ENCODE measurements at regions not wholly inside any gene's neighbourhood (a gene's known extent, or its start where the extent isn't known, plus 50 kb on each side); places are given as distances from the start of the nearest gene placed in this dataset.

GRCh38 chr13:106047859-106048258 lies 487.6 kb downstream of the EFNB2 start:
- no peak for DNase-seq (ENCODE audit: low read depth in 2 of 2)

- no peak for DNase-seq (ENCODE audit: low read depth in 2 of 2)
These were observed 492.4 kb downstream of the EFNB2 start for GRCh38 chr13:106042996-106043581.

- no peak for DNase-seq (ENCODE audit: low read depth in 2 of 2)
These were observed 494.0 kb downstream of the EFNB2 start for GRCh38 chr13:106041445-106041844.

- no peak for DNase-seq (ENCODE audit: low read depth in 2 of 2)
These were observed 496.7 kb downstream of the EFNB2 start for GRCh38 chr13:106038752-106039151.

GRCh38 chr13:106036870-106037269 lies 498.6 kb downstream of the EFNB2 start:
- no peak for DNase-seq (ENCODE audit: low read depth in 2 of 2)

- DNase-seq (ENCODE audit: low read depth in 2 of 2), result no peak
These were observed 501.3 kb downstream of the EFNB2 start for GRCh38 chr13:106034201-106034600.

GRCh38 chr13:106033659-106034058 lies 501.8 kb downstream of the EFNB2 start:
- DNase-seq (ENCODE audit: low read depth in 2 of 2), result no peak

GRCh38 chr13:106032441-106032840 lies 503.0 kb downstream of the EFNB2 start:
- no peak for DNase-seq (ENCODE audit: low read depth in 2 of 2)

- DNase-seq (ENCODE audit: low read depth in 2 of 2), result no peak
These were observed 505.7 kb downstream of the EFNB2 start for GRCh38 chr13:106029676-106030290.

GRCh38 chr13:106028911-106029310 lies 506.6 kb downstream of the EFNB2 start:
- DNase-seq (ENCODE audit: low read depth in 2 of 2), result no peak

GRCh38 chr13:106011600-106011999 lies 523.9 kb downstream of the EFNB2 start:
- DNase-seq (ENCODE audit: low read depth in 2 of 2), result no peak

- no peak for DNase-seq (ENCODE audit: low read depth in 2 of 2)
These were observed 524.6 kb downstream of the EFNB2 start for GRCh38 chr13:106010836-106011235.

GRCh38 chr13:106008540-106008939 lies 526.9 kb downstream of the EFNB2 start:
- DNase-seq (ENCODE audit: low read depth in 2 of 2), result no peak

- DNase-seq (ENCODE audit: low read depth in 2 of 2), result no peak
These were observed 528.3 kb downstream of the EFNB2 start for GRCh38 chr13:106007156-106007555.

GRCh38 chr13:106003651-106004050 lies 531.8 kb downstream of the EFNB2 start:
- DNase-seq (ENCODE audit: low read depth in 2 of 2), result no peak

- no peak for DNase-seq (ENCODE audit: low read depth in 2 of 2)
These were observed 534.0 kb downstream of the EFNB2 start for GRCh38 chr13:106001443-106001842.

- DNase-seq (ENCODE audit: low read depth in 2 of 2), result no peak
These were observed 537.6 kb downstream of the EFNB2 start for GRCh38 chr13:105997581-105998550.

GRCh38 chr13:105996391-105997025 lies 539.0 kb downstream of the EFNB2 start:
- DNase-seq (ENCODE audit: low read depth in 2 of 2), result no peak

- DNase-seq (ENCODE audit: low read depth in 2 of 2), result no peak
These were observed 541.1 kb downstream of the EFNB2 start for GRCh38 chr13:105994340-105994739.

- DNase-seq (ENCODE audit: low read depth in 2 of 2), result no peak
These were observed 543.7 kb downstream of the EFNB2 start for GRCh38 chr13:105991622-105992277.

- DNase-seq (ENCODE audit: low read depth in 2 of 2), result no peak
These were observed 544.3 kb downstream of the EFNB2 start for GRCh38 chr13:105991131-105991530.

Data from stimulated activated CD8-positive, alpha-beta memory T cell treated with anti-CD3 and anti-CD28 coated beads, Interleukin-15, amount 100 ng/mL, for 4 hours (primary cell).